Testis (tissue), 2 donors: ENCODE measurements at regions not wholly inside any gene's neighbourhood (a gene's known extent, or its start where the extent isn't known, plus 50 kb on each side); places are given as distances from the start of the nearest gene placed in this dataset.

Experiments
- POLR2A ChIP-seq: fragments of 450-650 bp; IDR thresholded peaks from one replicate; pipeline ENCODE4 v1.6.1; 2017; ENCODE audit warnings: antibody characterized with exemption, mild to moderate bottlenecking, moderate library complexity
- TF ChIP-seq, protein P1 (sequence below), 3 experiments: fragments of 450-650 bp in 2 of 3; fragments of 200-600 bp in 1 of 3; sonication (generic) in 1 of 3; IDR thresholded peaks; one replicate each; pipeline ENCODE4 v1.5.1; 2016 to 2019; ENCODE audit warnings: antibody characterized with exemption in 3 of 3, mild to moderate bottlenecking in 2 of 3, moderate library complexity in 1 of 3

DNA sequence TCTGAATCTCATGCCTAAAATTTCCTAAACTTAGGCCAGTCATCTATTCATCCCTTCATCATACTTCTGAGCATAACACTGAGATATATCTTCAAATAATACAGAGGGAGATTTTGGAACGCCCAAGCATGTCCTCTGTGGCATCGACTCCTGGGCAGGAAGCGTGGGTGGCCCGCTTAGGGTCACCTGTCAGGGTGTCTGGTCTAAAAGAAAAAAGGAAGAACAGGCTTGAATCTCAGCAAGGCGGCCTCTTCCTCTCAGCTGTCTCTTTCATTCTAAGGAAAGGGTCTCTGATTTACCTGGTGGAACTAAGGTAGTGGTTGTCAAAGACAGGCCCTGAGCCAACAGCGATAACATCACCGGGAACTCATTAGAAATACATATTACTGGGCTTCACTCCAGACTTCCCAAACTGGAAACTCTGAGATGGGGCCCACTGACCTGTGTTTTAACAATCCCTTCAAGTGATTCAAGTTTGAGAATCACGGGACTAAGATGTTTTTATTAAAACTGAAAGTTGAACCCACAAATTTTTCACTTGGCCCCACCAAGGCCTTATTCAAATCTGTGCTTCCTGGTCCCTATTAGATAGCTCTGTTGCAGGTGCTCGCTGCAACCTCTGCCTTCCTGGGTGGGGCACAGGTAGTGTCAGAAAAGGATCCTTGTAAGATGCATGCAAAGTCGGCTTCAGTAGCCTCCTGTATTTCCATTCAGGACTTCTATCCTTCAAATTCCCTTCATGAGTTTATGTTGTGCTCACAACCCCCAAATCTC is 162.3 kb upstream of the CCDC68 start:
- TF ChIP-seq, protein P1, sequence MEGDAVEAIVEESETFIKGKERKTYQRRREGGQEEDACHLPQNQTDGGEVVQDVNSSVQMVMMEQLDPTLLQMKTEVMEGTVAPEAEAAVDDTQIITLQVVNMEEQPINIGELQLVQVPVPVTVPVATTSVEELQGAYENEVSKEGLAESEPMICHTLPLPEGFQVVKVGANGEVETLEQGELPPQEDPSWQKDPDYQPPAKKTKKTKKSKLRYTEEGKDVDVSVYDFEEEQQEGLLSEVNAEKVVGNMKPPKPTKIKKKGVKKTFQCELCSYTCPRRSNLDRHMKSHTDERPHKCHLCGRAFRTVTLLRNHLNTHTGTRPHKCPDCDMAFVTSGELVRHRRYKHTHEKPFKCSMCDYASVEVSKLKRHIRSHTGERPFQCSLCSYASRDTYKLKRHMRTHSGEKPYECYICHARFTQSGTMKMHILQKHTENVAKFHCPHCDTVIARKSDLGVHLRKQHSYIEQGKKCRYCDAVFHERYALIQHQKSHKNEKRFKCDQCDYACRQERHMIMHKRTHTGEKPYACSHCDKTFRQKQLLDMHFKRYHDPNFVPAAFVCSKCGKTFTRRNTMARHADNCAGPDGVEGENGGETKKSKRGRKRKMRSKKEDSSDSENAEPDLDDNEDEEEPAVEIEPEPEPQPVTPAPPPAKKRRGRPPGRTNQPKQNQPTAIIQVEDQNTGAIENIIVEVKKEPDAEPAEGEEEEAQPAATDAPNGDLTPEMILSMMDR (IDR thresholded peaks at IDR 0.05), result no peak
- no peak for TF ChIP-seq POLR2A
